ENCODE measurements at regions not wholly inside any gene's neighbourhood (a gene's known extent, or its start where the extent isn't known, plus 50 kb on each side); places are given as distances from the start of the nearest gene placed in this dataset.

GRCh38 chr6:164099269-164099865, 684.8 kb downstream of the QKI start:
- H3K4me3 Mint-ChIP-seq (ENCODE audit: low read depth, unreplicated experiment): no peak overlapping the region
- no peaks in the 10 kb centered on the region for H3K27me3 Mint-ChIP-seq (ENCODE audit: unreplicated experiment)
- CTCF ChIA-PET: no interaction called here
- intact Hi-C loops (cut with micrococcal nuclease; ENCODE audit: unreplicated experiment): no loop called here
- peaks cover 2% of the 10 kb centered on the region for H3K9me3 Mint-ChIP-seq (ENCODE audit: low read depth, unreplicated experiment)
- peaks cover 9% of the 10 kb centered on the region for H3K4me1 Mint-ChIP-seq (ENCODE audit: low read depth, unreplicated experiment)
- H3K36me3 Mint-ChIP-seq (ENCODE audit: insufficient read depth, unreplicated experiment): no peaks in the 10 kb centered on the region
- BruUV-seq (replicated peaks): no TSS peak
- no peak for DNase-seq
- H3K27ac Mint-ChIP-seq (ENCODE audit: unreplicated experiment): no peak overlapping the region
- no peak for TF ChIP-seq CTCF (IDR thresholded peaks at IDR 0.05; ENCODE audit: unreplicated experiment)

GRCh38 chr6:164098857-164099267, 684.3 kb downstream of the QKI start:
- Mint-ChIP-seq H3K4me3 (ENCODE audit: low read depth, unreplicated experiment) (no peak overlapping the region), H3K27ac (ENCODE audit: unreplicated experiment) (no peak overlapping the region), H3K9me3 (ENCODE audit: low read depth, unreplicated experiment) (peaks cover 2% of the 10 kb centered on the region), H3K36me3 (ENCODE audit: insufficient read depth, unreplicated experiment) (no peaks in the 10 kb centered on the region), H3K4me1 (ENCODE audit: low read depth, unreplicated experiment) (peaks cover 9% of the 10 kb centered on the region), H3K27me3 (ENCODE audit: unreplicated experiment) (no peaks in the 10 kb centered on the region)
- CTCF ChIA-PET: no interaction called here
- intact Hi-C loops (cut with micrococcal nuclease; ENCODE audit: unreplicated experiment): no loop called here
- no TSS peak for BruUV-seq (replicated peaks)
- no peak for TF ChIP-seq CTCF (IDR thresholded peaks at IDR 0.05; ENCODE audit: unreplicated experiment)
- DNase-seq: no peak

- H3K27ac Mint-ChIP-seq (ENCODE audit: unreplicated experiment): no peak overlapping the region
- BruUV-seq (replicated peaks): no TSS peak
Measured at GRCh38 chr6:164097551-164098398, 683.3 kb downstream of the QKI start.

GRCh38 chr6:164097056-164097455, 682.5 kb downstream of the QKI start:
- peaks cover 9% of the 10 kb centered on the region for H3K4me1 Mint-ChIP-seq (ENCODE audit: low read depth, unreplicated experiment)
- BruUV-seq (replicated peaks): no TSS peak
- no peak overlapping the region for H3K27ac Mint-ChIP-seq (ENCODE audit: unreplicated experiment)
- no peak for TF ChIP-seq CTCF (IDR thresholded peaks at IDR 0.05; ENCODE audit: unreplicated experiment)
- CTCF ChIA-PET: interaction anchor here (0.6 kb wide), 1 partner anchor 1559 kb away, joined by 5 read pairs; no protein-coding TSS in a partner anchor
- no peak for DNase-seq
- peaks cover 6% of the 10 kb centered on the region for H3K9me3 Mint-ChIP-seq (ENCODE audit: low read depth, unreplicated experiment)
- H3K4me3 Mint-ChIP-seq (ENCODE audit: low read depth, unreplicated experiment): no peak overlapping the region
- intact Hi-C loops (cut with micrococcal nuclease; ENCODE audit: unreplicated experiment): no loop called here
- no peaks in the 10 kb centered on the region for H3K27me3 Mint-ChIP-seq (ENCODE audit: unreplicated experiment)
- H3K36me3 Mint-ChIP-seq (ENCODE audit: insufficient read depth, unreplicated experiment): no peaks in the 10 kb centered on the region

More at GRCh38 chr6:164097551-164098398, 683.3 kb downstream of the QKI start:
- H3K36me3 Mint-ChIP-seq (ENCODE audit: insufficient read depth, unreplicated experiment): no peaks in the 10 kb centered on the region
- no peaks in the 10 kb centered on the region for H3K27me3 Mint-ChIP-seq (ENCODE audit: unreplicated experiment)
- DNase-seq: no peak
- peaks cover 2% of the 10 kb centered on the region for H3K9me3 Mint-ChIP-seq (ENCODE audit: low read depth, unreplicated experiment)
- no peak for TF ChIP-seq CTCF (IDR thresholded peaks at IDR 0.05; ENCODE audit: unreplicated experiment)
- CTCF ChIA-PET: interaction anchor here (0.6 kb wide), 2 partner anchors 155 to 1558 kb away, joined by 3 to 5 read pairs; no protein-coding TSS in a partner anchor
- H3K4me1 Mint-ChIP-seq (ENCODE audit: low read depth, unreplicated experiment): peaks cover 9% of the 10 kb centered on the region
- intact Hi-C loops (cut with micrococcal nuclease; ENCODE audit: unreplicated experiment): no loop called here
- H3K4me3 Mint-ChIP-seq (ENCODE audit: low read depth, unreplicated experiment): no peak overlapping the region
